ENCODE measurements at regions not wholly inside any gene's neighbourhood (a gene's known extent, or its start where the extent isn't known, plus 50 kb on each side); places are given as distances from the start of the nearest gene placed in this dataset.

DNA sequence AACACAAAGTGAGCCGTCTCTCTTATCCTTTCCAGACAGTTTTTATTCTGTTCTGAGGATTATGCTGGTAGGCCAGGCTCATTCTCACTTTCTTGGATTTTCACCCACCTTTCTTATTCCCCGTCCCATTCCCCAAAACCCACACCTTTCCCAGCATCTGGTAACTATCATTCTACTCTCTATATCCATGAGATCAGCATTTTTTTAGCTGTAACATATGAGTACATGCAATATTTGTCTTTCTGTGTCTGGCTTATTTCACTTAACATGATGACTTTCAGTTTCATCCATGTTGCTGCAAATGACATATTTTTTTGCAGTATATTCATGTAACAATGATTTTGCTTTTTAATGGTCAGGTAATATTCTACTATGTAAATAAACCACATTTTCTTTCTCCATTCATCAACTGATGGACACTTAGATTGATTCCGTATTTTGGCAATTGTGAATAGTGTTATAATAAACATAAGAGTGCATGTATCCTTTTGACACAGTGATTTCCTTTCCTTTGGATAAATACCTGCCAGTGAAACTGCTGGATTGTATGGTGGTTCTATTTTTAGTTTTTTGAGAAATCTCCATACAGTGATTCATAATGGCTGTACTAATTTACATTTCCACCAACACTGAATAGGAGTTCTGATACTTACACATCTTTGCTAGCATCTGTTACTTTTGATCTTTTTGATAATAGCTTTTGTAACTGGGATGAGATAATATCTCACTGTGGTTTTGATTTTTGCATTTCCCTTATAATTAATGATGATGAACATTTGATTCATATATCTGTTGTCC is 289.3 kb downstream of the RPRM start:
- TF ChIP-seq, protein P1, sequence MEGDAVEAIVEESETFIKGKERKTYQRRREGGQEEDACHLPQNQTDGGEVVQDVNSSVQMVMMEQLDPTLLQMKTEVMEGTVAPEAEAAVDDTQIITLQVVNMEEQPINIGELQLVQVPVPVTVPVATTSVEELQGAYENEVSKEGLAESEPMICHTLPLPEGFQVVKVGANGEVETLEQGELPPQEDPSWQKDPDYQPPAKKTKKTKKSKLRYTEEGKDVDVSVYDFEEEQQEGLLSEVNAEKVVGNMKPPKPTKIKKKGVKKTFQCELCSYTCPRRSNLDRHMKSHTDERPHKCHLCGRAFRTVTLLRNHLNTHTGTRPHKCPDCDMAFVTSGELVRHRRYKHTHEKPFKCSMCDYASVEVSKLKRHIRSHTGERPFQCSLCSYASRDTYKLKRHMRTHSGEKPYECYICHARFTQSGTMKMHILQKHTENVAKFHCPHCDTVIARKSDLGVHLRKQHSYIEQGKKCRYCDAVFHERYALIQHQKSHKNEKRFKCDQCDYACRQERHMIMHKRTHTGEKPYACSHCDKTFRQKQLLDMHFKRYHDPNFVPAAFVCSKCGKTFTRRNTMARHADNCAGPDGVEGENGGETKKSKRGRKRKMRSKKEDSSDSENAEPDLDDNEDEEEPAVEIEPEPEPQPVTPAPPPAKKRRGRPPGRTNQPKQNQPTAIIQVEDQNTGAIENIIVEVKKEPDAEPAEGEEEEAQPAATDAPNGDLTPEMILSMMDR (IDR thresholded peaks at IDR 0.05; ENCODE audit: low read depth, low read length, missing input control) = no peak
- no peak for TF ChIP-seq RXRA (IDR thresholded peaks at IDR 0.05)
- no peak for TF ChIP-seq HNF4A (conservative IDR thresholded peaks at IDR 0.05)
- no peak for TF ChIP-seq TAF1 (conservative IDR thresholded peaks at IDR 0.05)
- no peak for TF ChIP-seq RAD21 (IDR thresholded peaks at IDR 0.05)
- TF ChIP-seq NR2F2 (IDR thresholded peaks at IDR 0.05) = no peak
- TF ChIP-seq, protein P2, sequence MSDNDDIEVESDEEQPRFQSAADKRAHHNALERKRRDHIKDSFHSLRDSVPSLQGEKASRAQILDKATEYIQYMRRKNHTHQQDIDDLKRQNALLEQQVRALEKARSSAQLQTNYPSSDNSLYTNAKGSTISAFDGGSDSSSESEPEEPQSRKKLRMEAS (IDR thresholded peaks at IDR 0.05) = no peak

Measured in liver (tissue), 3 donors.